B cell (primary cell): ENCODE measurements at regions not wholly inside any gene's neighbourhood (a gene's known extent, or its start where the extent isn't known, plus 50 kb on each side); places are given as distances from the start of the nearest gene placed in this dataset.

Source experiments
- EZH2 ChIP-seq: IDR thresholded peaks from 2 replicates; pipeline ENCODE4 v1.6.1; 2012; ENCODE audit warnings: borderline replicate concordance, low read depth, mild to moderate bottlenecking, moderate library complexity, low read length; ENCODE audit not compliant: insufficient read depth, poor library complexity, severe bottlenecking
- TF ChIP-seq, protein P1 (sequence below): fragments of 200-600 bp; IDR thresholded peaks from one replicate; pipeline ENCODE4 v1.8.0; 2022; ENCODE audit warnings: antibody characterized with exemption, mild to moderate bottlenecking

DNA sequence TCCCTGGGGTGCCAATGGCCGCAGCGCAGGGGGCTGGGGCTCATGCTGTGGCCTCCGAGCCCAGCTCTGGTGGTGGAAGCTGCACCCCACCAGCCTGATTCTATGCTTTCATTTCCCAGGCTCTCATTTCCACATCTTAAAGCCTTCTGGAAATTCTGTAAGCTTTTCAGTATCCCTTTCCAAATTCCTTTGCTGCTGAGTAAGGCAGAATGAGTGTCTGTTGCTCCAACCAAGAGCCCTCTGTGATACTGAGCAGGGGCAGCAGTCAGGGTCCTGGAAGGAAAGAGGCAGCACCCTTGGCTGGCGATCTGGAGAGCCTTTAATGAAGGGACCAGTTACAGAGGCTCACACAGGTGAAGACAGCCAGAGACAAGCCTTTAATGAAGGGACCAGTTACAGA is 79.5 kb upstream of the FOXF1 start:
- TF ChIP-seq, protein P1, sequence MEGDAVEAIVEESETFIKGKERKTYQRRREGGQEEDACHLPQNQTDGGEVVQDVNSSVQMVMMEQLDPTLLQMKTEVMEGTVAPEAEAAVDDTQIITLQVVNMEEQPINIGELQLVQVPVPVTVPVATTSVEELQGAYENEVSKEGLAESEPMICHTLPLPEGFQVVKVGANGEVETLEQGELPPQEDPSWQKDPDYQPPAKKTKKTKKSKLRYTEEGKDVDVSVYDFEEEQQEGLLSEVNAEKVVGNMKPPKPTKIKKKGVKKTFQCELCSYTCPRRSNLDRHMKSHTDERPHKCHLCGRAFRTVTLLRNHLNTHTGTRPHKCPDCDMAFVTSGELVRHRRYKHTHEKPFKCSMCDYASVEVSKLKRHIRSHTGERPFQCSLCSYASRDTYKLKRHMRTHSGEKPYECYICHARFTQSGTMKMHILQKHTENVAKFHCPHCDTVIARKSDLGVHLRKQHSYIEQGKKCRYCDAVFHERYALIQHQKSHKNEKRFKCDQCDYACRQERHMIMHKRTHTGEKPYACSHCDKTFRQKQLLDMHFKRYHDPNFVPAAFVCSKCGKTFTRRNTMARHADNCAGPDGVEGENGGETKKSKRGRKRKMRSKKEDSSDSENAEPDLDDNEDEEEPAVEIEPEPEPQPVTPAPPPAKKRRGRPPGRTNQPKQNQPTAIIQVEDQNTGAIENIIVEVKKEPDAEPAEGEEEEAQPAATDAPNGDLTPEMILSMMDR: no peak
- TF ChIP-seq EZH2: no peak
